ENCODE measurements at regions not wholly inside any gene's neighbourhood (a gene's known extent, or its start where the extent isn't known, plus 50 kb on each side); places are given as distances from the start of the nearest gene placed in this dataset.
"Not testable (repeated sequence)": the region's sequence is repeated elsewhere in the genome, so short reads cannot be mapped to it uniquely, and the experiment has no call there.

- H3K36me3 Mint-ChIP-seq: no peaks in the 10 kb centered on the region
- ATAC-seq (ENCODE audit: low read depth): no peak
- no peaks in the 10 kb centered on the region for H3K4me1 Mint-ChIP-seq
- H3K4me3 Mint-ChIP-seq: no peak overlapping the region
- H3K27ac Mint-ChIP-seq: no peak overlapping the region
- no peak for DNase-seq (ENCODE audit: low spot score in 2 of 2)
- H3K27me3 Mint-ChIP-seq: no peaks in the 10 kb centered on the region
- peaks cover 3% of the 10 kb centered on the region for H3K9me3 Mint-ChIP-seq
Observed at GRCh38 chr16:60788631-60789030, 1247.6 kb downstream of the CDH8 start.

DNA sequence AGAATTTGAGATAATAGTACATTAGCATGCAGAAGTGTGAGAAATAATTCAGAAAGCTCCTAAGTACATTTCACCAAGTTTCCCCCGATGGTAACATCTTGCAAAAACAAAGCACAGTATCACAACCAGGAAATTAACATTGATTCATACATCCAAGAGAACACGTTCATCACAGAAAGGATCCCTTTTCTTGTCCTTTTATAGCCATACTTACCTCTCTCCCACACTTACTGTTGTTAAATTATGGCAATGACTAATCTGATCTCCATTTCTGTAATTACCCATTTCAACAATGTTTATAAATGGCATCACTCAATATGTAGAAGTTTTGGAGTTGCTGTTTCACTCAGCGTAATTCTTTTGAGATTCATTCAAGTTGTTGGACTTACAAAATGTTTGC is 1260.0 kb downstream of the CDH8 start:
- no peaks in the 10 kb centered on the region for H3K4me1 Mint-ChIP-seq
- ATAC-seq (ENCODE audit: low read depth) (no peak), DNase-seq (ENCODE audit: low spot score in 2 of 2) (no peak)
- H3K27me3 Mint-ChIP-seq: no peaks in the 10 kb centered on the region
- no peak overlapping the region for H3K4me3 Mint-ChIP-seq
- peaks cover 12% of the 10 kb centered on the region for H3K9me3 Mint-ChIP-seq
- H3K36me3 Mint-ChIP-seq: no peaks in the 10 kb centered on the region
- H3K27ac Mint-ChIP-seq: no peak overlapping the region

GRCh38 chr16:60771138-60771537 is 1265.1 kb downstream of the CDH8 start:
- no peaks in the 10 kb centered on the region for H3K36me3 Mint-ChIP-seq
- no peak overlapping the region for H3K27ac Mint-ChIP-seq
- H3K4me3 Mint-ChIP-seq: no peak overlapping the region
- ATAC-seq (ENCODE audit: low read depth) (no peak), DNase-seq (ENCODE audit: low spot score in 2 of 2) (no peak)
- peaks cover 13% of the 10 kb centered on the region for H3K9me3 Mint-ChIP-seq
- H3K4me1 Mint-ChIP-seq: no peaks in the 10 kb centered on the region
- H3K27me3 Mint-ChIP-seq: no peaks in the 10 kb centered on the region

- not testable (repeated sequence) for DNase-seq (ENCODE audit: low spot score in 2 of 2); H3K36me3 Mint-ChIP-seq
Observed at GRCh38 chr16:60770384-60770783, 1265.9 kb downstream of the CDH8 start.

DNA sequence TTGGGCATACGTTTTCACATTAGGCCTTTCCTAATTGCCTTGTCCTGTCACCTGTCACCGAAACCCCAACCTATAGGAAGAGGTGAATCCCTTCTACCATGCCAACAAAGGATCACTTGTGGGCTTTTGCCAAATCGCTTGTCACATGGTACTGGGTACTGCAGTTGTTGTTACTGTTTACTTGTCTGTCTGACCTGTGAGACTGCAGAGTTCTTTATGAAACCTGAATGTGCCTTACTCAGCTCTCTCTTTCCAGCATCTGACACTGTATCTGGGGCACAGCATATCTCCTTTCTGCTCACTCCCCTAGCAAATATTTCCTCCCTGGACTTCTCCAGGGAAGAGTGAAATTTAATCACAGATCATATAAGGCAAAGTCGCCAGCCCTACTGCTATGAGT is 1272.4 kb downstream of the CDH8 start:
- no peaks in the 10 kb centered on the region for H3K36me3 Mint-ChIP-seq
- DNase-seq (ENCODE audit: low spot score in 2 of 2) (no peak), ATAC-seq (ENCODE audit: low read depth) (no peak)
- H3K4me1 Mint-ChIP-seq: no peaks in the 10 kb centered on the region
- H3K27me3 Mint-ChIP-seq: no peaks in the 10 kb centered on the region
- H3K9me3 Mint-ChIP-seq: peaks cover 9% of the 10 kb centered on the region
- H3K27ac Mint-ChIP-seq: no peak overlapping the region
- no peak overlapping the region for H3K4me3 Mint-ChIP-seq

More at GRCh38 chr16:60770384-60770783, 1265.9 kb downstream of the CDH8 start:
- not testable (repeated sequence) for H3K27me3 Mint-ChIP-seq; H3K4me1 Mint-ChIP-seq; H3K4me3 Mint-ChIP-seq; H3K27ac Mint-ChIP-seq; ATAC-seq (ENCODE audit: low read depth)
- H3K9me3 Mint-ChIP-seq: peaks cover 13% of the 10 kb centered on the region

DNA sequence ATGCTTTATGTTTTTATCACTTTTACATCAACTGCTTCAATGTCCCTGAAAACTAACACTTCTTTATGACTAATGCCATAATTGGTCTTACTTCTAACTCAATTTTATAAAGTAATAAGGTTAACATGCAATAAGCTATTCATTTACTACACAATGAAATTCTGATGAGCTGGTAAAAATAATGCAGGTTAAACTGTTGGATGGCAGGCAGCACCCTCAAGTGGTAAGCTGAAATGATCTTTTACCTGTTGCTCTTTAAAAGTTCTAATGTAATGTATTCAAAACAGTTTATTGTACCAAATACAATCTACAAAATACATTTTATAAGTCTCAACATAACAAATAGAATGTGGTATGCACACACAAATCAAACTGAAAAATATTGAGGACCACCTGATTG is 1280.3 kb downstream of the CDH8 start:
- no peaks in the 10 kb centered on the region for H3K4me1 Mint-ChIP-seq
- H3K9me3 Mint-ChIP-seq: no peaks in the 10 kb centered on the region
- DNase-seq (ENCODE audit: low spot score in 2 of 2) (no peak), ATAC-seq (ENCODE audit: low read depth) (no peak)
- no peak overlapping the region for H3K4me3 Mint-ChIP-seq
- no peaks in the 10 kb centered on the region for H3K27me3 Mint-ChIP-seq
- H3K27ac Mint-ChIP-seq: no peak overlapping the region
- no peaks in the 10 kb centered on the region for H3K36me3 Mint-ChIP-seq

GRCh38 chr16:60748366-60748765 is 1287.9 kb downstream of the CDH8 start:
- Mint-ChIP-seq H3K36me3 (no peaks in the 10 kb centered on the region), H3K27me3 (no peaks in the 10 kb centered on the region)
- ATAC-seq (ENCODE audit: low read depth): no peak

GRCh38 chr16:60744198-60744597 is 1292.0 kb downstream of the CDH8 start:
- no peak overlapping the region for H3K4me3 Mint-ChIP-seq
- ATAC-seq (ENCODE audit: low read depth): no peak
- H3K9me3 Mint-ChIP-seq: peaks cover 15% of the 10 kb centered on the region
- no peaks in the 10 kb centered on the region for H3K36me3 Mint-ChIP-seq
- H3K27me3 Mint-ChIP-seq: no peaks in the 10 kb centered on the region
- H3K4me1 Mint-ChIP-seq: no peaks in the 10 kb centered on the region
- no peak overlapping the region for H3K27ac Mint-ChIP-seq
- no peak for DNase-seq (ENCODE audit: low spot score in 2 of 2)

More at GRCh38 chr16:60748366-60748765, 1287.9 kb downstream of the CDH8 start:
- no peak overlapping the region for H3K27ac Mint-ChIP-seq
- no peaks in the 10 kb centered on the region for H3K4me1 Mint-ChIP-seq
- peaks cover 9% of the 10 kb centered on the region for H3K9me3 Mint-ChIP-seq
- DNase-seq (ENCODE audit: low spot score in 2 of 2): no peak
- H3K4me3 Mint-ChIP-seq: no peak overlapping the region

GRCh38 chr16:60741810-60742209 is 1294.4 kb downstream of the CDH8 start:
- no peaks in the 10 kb centered on the region for H3K4me1 Mint-ChIP-seq
- ATAC-seq (ENCODE audit: low read depth) (no peak), DNase-seq (ENCODE audit: low spot score in 2 of 2) (no peak)
- peaks cover 12% of the 10 kb centered on the region for H3K9me3 Mint-ChIP-seq
- no peak overlapping the region for H3K27ac Mint-ChIP-seq
- no peaks in the 10 kb centered on the region for H3K36me3 Mint-ChIP-seq
- no peak overlapping the region for H3K4me3 Mint-ChIP-seq
- no peaks in the 10 kb centered on the region for H3K27me3 Mint-ChIP-seq

DNA sequence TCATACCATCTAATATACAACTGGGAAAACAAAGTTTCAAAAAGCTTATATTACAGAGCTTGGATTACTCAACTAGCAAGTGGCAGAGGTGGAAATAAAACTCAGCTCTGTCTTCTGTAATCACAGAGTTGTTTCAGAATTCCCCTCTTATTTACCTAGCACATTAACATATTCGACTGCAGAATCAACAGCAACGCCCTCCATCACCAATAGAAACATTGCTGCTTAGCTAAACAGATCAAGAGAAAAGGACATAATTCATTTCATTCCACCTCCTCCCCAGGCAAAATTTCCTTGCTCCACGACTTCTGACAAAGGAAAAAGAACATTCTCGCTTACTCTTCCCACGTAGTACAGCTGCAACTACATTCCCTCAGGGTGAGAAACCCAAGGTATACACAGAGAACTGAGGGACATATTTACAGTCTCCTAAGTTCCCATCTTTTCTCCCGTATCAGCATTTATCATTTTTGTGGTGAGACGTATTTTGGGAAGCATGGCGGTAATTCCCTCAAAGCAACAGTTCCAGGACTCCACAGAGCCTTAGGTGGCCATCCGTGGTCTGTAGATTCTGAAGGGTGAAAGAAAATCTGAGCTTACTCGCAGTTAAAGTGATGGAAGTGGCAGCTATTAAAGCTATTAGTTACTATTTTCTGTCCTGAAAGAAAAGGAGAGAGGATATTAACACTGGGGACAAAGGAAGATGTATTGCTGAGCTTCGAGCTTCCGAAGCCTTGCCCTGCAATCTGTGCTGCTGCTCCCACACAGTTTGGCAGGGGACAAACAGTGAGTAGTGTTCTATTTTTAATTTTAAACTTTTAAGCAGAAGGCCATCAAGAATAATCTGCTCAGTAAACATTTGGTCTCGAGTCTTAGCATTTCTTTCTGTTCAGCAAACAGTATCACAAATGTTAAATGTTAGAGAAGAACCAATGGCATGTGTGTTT is 1296.2 kb downstream of the CDH8 start:
- no peaks in the 10 kb centered on the region for H3K27me3 Mint-ChIP-seq
- no peaks in the 10 kb centered on the region for H3K36me3 Mint-ChIP-seq
- H3K4me3 Mint-ChIP-seq: no peak overlapping the region
- no peak overlapping the region for H3K27ac Mint-ChIP-seq
- no peak for DNase-seq (ENCODE audit: low spot score in 2 of 2)
- ATAC-seq (ENCODE audit: low read depth): no peak
- no peaks in the 10 kb centered on the region for H3K4me1 Mint-ChIP-seq
- peaks cover 19% of the 10 kb centered on the region for H3K9me3 Mint-ChIP-seq

GRCh38 chr16:60731329-60732050 is 1304.7 kb downstream of the CDH8 start:
- Mint-ChIP-seq H3K4me1 (no peaks in the 10 kb centered on the region), H3K27ac (no peak overlapping the region), H3K27me3 (no peaks in the 10 kb centered on the region), H3K9me3 (peaks cover 9% of the 10 kb centered on the region), H3K4me3 (no peak overlapping the region), H3K36me3 (no peaks in the 10 kb centered on the region)
- DNase-seq (ENCODE audit: low spot score in 2 of 2): no peak
- ATAC-seq (ENCODE audit: low read depth): no peak

GRCh38 chr16:60729051-60729450 is 1307.2 kb downstream of the CDH8 start:
- no peaks in the 10 kb centered on the region for H3K4me1 Mint-ChIP-seq
- H3K36me3 Mint-ChIP-seq: no peaks in the 10 kb centered on the region
- DNase-seq (ENCODE audit: low spot score in 2 of 2): no peak
- no peak overlapping the region for H3K4me3 Mint-ChIP-seq
- no peaks in the 10 kb centered on the region for H3K27me3 Mint-ChIP-seq
- ATAC-seq (ENCODE audit: low read depth): no peak
- H3K9me3 Mint-ChIP-seq: peaks cover 4% of the 10 kb centered on the region
- H3K27ac Mint-ChIP-seq: no peak overlapping the region

DNA sequence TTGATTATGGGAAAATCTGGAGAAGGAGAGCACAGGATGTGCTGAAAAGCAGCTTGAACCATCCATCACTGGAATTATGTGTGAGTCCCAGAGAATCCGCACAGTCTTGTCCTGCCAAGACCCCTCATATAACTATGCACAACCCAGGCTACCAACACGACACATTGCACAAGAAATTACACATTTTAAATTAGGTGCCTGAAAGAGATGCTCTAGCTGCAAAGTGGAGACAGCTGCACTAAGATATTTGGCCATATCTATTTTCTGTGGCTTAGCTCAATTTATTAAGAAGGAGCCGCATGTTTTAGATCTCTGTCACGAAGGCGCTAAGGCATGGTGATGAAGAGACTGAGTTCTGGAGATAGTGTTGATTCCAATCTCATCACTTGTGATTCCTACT is 1308.4 kb downstream of the CDH8 start:
- Mint-ChIP-seq H3K27ac (no peak overlapping the region), H3K9me3 (peaks cover 9% of the 10 kb centered on the region), H3K36me3 (no peaks in the 10 kb centered on the region), H3K27me3 (no peaks in the 10 kb centered on the region), H3K4me1 (no peaks in the 10 kb centered on the region), H3K4me3 (no peak overlapping the region)
- ATAC-seq (ENCODE audit: low read depth) (no peak), DNase-seq (ENCODE audit: low spot score in 2 of 2) (no peak)

- ATAC-seq (ENCODE audit: low read depth): no peak
- Mint-ChIP-seq H3K36me3 (no peaks in the 10 kb centered on the region), H3K27ac (no peak overlapping the region), H3K9me3 (peaks cover 13% of the 10 kb centered on the region), H3K4me1 (no peaks in the 10 kb centered on the region), H3K4me3 (no peak overlapping the region), H3K27me3 (no peaks in the 10 kb centered on the region)
- DNase-seq (ENCODE audit: low spot score in 2 of 2): no peak
Observed at GRCh38 chr16:60720060-60720459, 1316.2 kb downstream of the CDH8 start.

Data from memory B cell (primary cell).